Fibroblast of lung (primary cell): ENCODE measurements at regions not wholly inside any gene's neighbourhood (a gene's known extent, or its start where the extent isn't known, plus 50 kb on each side); places are given as distances from the start of the nearest gene placed in this dataset.

Experiments
- EZH2 ChIP-seq: IDR thresholded peaks from 2 replicates; pipeline ENCODE4 v1.5.1; 2012; ENCODE audit warnings: low read length, control low read depth, mild to moderate bottlenecking; ENCODE audit errors: missing control alignments
- TF ChIP-seq, protein P1 (sequence below), 2 donors: IDR thresholded peaks in 1 of 2; conservative IDR thresholded peaks in 1 of 2; 1 replicate in 1 of 2; 2 replicates in 1 of 2; pipeline ENCODE4 v1.5.1; 2011 to 2012; ENCODE audit warnings: low read length in 2 of 2, control low read depth in 1 of 2, inconsistent platforms in 1 of 2, low read depth in 1 of 2, mild to moderate bottlenecking in 1 of 2

DNA sequence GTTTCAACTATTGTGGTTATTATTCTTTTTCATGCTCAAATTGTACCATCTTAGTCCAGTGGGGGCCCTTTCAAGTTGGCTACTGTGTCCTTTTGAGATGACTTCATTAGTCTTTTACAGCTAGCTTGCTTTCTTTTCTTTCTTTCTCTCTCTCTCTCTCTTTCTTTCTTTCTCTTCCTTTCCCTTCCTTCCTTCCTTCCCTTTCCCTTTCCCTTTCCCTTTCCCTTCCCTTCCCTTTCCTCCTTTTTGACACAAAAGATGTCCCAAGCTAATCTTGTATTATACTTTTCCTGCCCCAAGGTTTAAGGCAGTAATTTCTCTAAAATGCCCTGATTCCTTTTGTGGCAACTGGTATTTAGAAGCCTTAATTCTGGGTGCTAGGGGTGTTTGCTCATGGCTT lies 213.0 kb upstream of the TBC1D5 start:
- TF ChIP-seq, protein P1, sequence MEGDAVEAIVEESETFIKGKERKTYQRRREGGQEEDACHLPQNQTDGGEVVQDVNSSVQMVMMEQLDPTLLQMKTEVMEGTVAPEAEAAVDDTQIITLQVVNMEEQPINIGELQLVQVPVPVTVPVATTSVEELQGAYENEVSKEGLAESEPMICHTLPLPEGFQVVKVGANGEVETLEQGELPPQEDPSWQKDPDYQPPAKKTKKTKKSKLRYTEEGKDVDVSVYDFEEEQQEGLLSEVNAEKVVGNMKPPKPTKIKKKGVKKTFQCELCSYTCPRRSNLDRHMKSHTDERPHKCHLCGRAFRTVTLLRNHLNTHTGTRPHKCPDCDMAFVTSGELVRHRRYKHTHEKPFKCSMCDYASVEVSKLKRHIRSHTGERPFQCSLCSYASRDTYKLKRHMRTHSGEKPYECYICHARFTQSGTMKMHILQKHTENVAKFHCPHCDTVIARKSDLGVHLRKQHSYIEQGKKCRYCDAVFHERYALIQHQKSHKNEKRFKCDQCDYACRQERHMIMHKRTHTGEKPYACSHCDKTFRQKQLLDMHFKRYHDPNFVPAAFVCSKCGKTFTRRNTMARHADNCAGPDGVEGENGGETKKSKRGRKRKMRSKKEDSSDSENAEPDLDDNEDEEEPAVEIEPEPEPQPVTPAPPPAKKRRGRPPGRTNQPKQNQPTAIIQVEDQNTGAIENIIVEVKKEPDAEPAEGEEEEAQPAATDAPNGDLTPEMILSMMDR (conservative IDR thresholded peaks at IDR 0.05 in 1 of 2, IDR thresholded peaks at IDR 0.05 in 1 of 2; ENCODE audit: low read depth in 1 of 2, low read length in 2 of 2), result no peak
- no peak for TF ChIP-seq EZH2
